ENCODE measurements at regions not wholly inside any gene's neighbourhood (a gene's known extent, or its start where the extent isn't known, plus 50 kb on each side); places are given as distances from the start of the nearest gene placed in this dataset.

GRCh38 chr2:105587637-105588036 is 157.1 kb upstream of the NCK2 start:
- TF ChIP-seq MAX (IDR thresholded peaks at IDR 0.05) (no peak), TAF1 (IDR thresholded peaks at IDR 0.05; ENCODE audit: low read depth) (no peak), YY1 (IDR thresholded peaks at IDR 0.05; ENCODE audit: low read depth) (no peak)

GRCh38 chr2:105584435-105585010 is 160.2 kb upstream of the NCK2 start:
- no peak for TF ChIP-seq TEAD4 (IDR thresholded peaks at IDR 0.05)
- no peak for TF ChIP-seq CREB1 (IDR thresholded peaks at IDR 0.05; ENCODE audit: low read depth)
- TF ChIP-seq, protein P1, sequence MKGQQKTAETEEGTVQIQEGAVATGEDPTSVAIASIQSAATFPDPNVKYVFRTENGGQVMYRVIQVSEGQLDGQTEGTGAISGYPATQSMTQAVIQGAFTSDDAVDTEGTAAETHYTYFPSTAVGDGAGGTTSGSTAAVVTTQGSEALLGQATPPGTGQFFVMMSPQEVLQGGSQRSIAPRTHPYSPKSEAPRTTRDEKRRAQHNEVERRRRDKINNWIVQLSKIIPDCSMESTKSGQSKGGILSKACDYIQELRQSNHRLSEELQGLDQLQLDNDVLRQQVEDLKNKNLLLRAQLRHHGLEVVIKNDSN (IDR thresholded peaks at IDR 0.05): no peak
- TF ChIP-seq REST (IDR thresholded peaks at IDR 0.05; ENCODE audit: low read depth): no peak
- TF ChIP-seq YY1 (IDR thresholded peaks at IDR 0.05; ENCODE audit: low read depth): no peak
- no peak for TF ChIP-seq EGR1 (IDR thresholded peaks at IDR 0.05)
- TF ChIP-seq TAF1 (IDR thresholded peaks at IDR 0.05; ENCODE audit: low read depth): no peak
- no peak for TF ChIP-seq CEBPB (IDR thresholded peaks at IDR 0.05)
- TF ChIP-seq FOXM1 (IDR thresholded peaks at IDR 0.05; ENCODE audit: borderline replicate concordance, low read depth): no peak
- no peak for TF ChIP-seq ZBTB7A (IDR thresholded peaks at IDR 0.05; ENCODE audit: low read depth)
- no peak for TF ChIP-seq RAD21 (IDR thresholded peaks at IDR 0.05; ENCODE audit: low read depth)
- no peak for TF ChIP-seq EP300 (IDR thresholded peaks at IDR 0.05; ENCODE audit: borderline replicate concordance)
- TF ChIP-seq NFIC (IDR thresholded peaks at IDR 0.05): no peak
- no peak for TF ChIP-seq MAX (IDR thresholded peaks at IDR 0.05)
- no peak for TF ChIP-seq TCF12 (IDR thresholded peaks at IDR 0.05; ENCODE audit: low read depth)

DNA sequence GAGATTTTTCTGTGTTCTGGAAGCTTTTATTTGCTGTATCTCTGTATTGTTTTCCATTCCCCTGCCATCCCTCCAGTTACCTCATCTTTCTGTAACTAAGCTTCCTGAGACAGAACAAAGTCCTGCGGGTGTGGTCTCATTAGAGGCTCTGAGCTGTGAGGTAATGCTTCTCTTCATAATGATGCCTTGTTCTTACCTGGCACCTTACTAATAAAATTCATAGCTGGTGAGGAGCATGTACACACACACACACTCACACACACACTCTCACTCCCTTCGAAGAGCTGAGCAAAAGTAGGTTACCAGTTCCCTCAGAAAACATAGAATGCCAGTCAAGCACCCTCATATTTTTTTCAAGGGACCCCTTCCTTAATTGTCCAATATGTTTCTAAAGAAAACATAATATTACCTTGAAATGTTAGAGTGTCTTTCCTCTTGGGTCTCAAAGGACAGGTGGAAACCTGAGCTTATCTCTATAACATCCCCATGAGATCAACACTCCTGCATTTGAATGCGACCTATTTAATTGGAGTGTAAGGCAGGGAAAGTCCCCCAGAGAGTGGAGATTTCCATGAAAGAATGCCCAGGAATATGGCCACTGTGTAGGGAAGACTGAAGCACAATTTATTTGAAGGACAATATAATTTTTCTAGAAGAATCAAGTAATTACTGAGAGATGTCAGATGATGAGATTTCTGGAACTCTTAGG is 161.6 kb upstream of the NCK2 start:
- TF ChIP-seq MAX (IDR thresholded peaks at IDR 0.05): no peak
- no peak for TF ChIP-seq NFIC (IDR thresholded peaks at IDR 0.05)
- no peak for TF ChIP-seq REST (IDR thresholded peaks at IDR 0.05; ENCODE audit: low read depth)
- no peak for TF ChIP-seq TEAD4 (IDR thresholded peaks at IDR 0.05)
- TF ChIP-seq YY1 (IDR thresholded peaks at IDR 0.05; ENCODE audit: low read depth): no peak

GRCh38 chr2:105581555-105581944 is 163.2 kb upstream of the NCK2 start:
- TF ChIP-seq ZBTB7A (IDR thresholded peaks at IDR 0.05; ENCODE audit: low read depth) (no peak), CEBPB (IDR thresholded peaks at IDR 0.05) (no peak), NFIC (IDR thresholded peaks at IDR 0.05) (no peak), FOXM1 (IDR thresholded peaks at IDR 0.05; ENCODE audit: borderline replicate concordance, low read depth) (no peak), MAX (IDR thresholded peaks at IDR 0.05) (no peak)

DNA sequence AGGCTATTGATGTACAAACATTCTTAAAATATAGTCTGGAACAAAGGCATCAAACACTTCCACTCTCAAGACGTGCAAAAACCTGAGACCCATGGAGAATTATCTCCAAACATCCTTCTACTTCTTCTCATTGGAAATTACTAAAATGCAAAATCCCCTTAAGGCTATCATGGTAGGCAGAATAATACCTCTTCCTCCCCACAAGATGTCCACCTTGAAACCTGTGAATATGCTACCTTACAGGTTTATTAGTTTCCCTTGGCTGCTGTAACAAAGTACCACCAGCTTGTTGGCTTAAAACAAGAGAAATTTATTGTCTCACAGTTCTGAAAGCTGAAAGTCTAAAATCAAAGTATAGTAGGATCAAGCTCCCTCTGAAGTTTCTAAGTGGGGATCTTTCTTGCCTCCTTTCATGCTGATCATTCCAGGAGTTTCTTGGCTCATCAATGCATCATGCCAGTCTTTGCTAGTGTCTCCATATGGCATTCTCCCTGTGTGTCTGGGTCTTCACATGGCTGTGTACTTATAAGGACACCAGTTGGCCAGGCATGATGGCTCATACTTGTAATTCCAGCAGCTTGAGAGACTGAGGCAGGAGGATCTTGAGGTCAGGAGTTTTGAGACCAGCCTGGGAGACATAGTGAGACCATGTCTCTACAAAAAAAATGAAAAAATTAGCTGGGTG is 163.7 kb upstream of the NCK2 start:
- peak; percentile 17; the same call in 1 of the 2 replicates for TF ChIP-seq RAD21 (IDR thresholded peaks at IDR 0.05; ENCODE audit: low read depth)
- TF ChIP-seq TAF1 (IDR thresholded peaks at IDR 0.05; ENCODE audit: low read depth): no peak

DNA sequence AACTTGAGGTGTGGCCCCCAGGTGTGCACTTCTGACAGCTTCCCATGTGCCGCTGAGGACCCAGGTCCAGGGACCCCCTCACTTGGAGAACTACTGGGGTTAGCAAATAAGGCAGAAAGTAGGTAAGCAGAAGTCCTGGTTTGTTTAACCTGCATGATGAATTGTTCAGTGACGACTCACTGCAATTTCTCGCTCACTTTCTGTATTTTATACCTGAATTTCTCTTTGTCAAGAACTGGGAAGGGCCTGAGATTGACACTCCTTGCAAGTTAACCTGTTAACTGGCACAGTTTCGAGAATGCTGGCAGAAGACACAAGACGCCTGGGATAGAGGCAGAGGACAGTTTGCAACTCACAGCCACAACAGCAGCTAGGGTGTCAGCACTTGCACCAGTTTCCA is 164.5 kb upstream of the NCK2 start:
- TF ChIP-seq TEAD4 (IDR thresholded peaks at IDR 0.05) (no peak), FOXM1 (IDR thresholded peaks at IDR 0.05; ENCODE audit: borderline replicate concordance, low read depth) (no peak), ZBTB7A (IDR thresholded peaks at IDR 0.05; ENCODE audit: low read depth) (no peak), EP300 (IDR thresholded peaks at IDR 0.05; ENCODE audit: borderline replicate concordance) (no peak), TAF1 (IDR thresholded peaks at IDR 0.05; ENCODE audit: low read depth) (no peak), MAX (IDR thresholded peaks at IDR 0.05) (no peak), NFIC (IDR thresholded peaks at IDR 0.05) (no peak), YY1 (IDR thresholded peaks at IDR 0.05; ENCODE audit: low read depth) (no peak)
- TF ChIP-seq, protein P1 (IDR thresholded peaks at IDR 0.05): no peak
